Adrenal gland (tissue), 9 donors: ENCODE measurements at regions not wholly inside any gene's neighbourhood (a gene's known extent, or its start where the extent isn't known, plus 50 kb on each side); places are given as distances from the start of the nearest gene placed in this dataset.
A peak's percentile ranks its signal among the peaks of the same experiment; 100 is the strongest.
"Not testable (repeated sequence)": the region's sequence is repeated elsewhere in the genome, so short reads cannot be mapped to it uniquely, and the experiment has no call there.

Experiments
- DNase-seq, 7 donors: peaks; one replicate each; pipeline ENCODE4 v3.0.0-alpha.2; 2019 to 2020
- H3K27ac ChIP-seq, 5 donors: fragments of 200-600 bp; sonication (generic) in 4 of 5; 1 replicate in 3 of 5; 2 replicates in 2 of 5; pipeline versions ENCODE4 v1.5.1 to v1.8.0; 2016 to 2020; ENCODE audit warnings: mild to moderate bottlenecking in 1 of 5
- H3K27me3 ChIP-seq: fragments of 200-600 bp; 2 replicates; pipeline ENCODE4 v1.8.0; 2021
- H3K36me3 ChIP-seq, 2 donors: fragments of 200-600 bp; replicated peaks in 1 of 2; 1 replicate in 1 of 2; 2 replicates in 1 of 2; pipeline versions ENCODE4 v1.5.1 to v1.8.0; 2018 to 2022
- H3K4me1 ChIP-seq, 2 donors: fragments of 200-600 bp; replicated peaks in 1 of 2; 1 replicate in 1 of 2; 2 replicates in 1 of 2; pipeline versions ENCODE4 v1.5.1 to v1.8.0; 2018 to 2021
- H3K4me3 ChIP-seq, 4 donors: fragments of 200-600 bp; sonication (generic) in 3 of 4; one replicate each; pipeline ENCODE4 v1.5.1; 2016 to 2018
- H3K9me3 ChIP-seq, 3 donors: fragments of 200-600 bp; sonication (generic) in 1 of 3; replicated peaks in 1 of 3; 1 replicate in 2 of 3; 2 replicates in 1 of 3; pipeline versions ENCODE4 v1.5.1 to v1.8.0; 2016 to 2021
- WGBS, 4 donors: extraction: QIAGEN DNeasy Blood & Tissue Kit in 2 of 4; methylation state at CpG; one replicate each; pipeline versions ENCODE4 v1.1.5 to v1.1.7; 2013 to 2017; 5-methylcytosine and 5-hydroxymethylcytosine counted together
- intact Hi-C, 2 donors: fragments of 100-400 bp; cut with DNase I; formaldehyde crosslinking; loops; one replicate each; pipeline versions ENCODE4 v1.14.1 to v1.15.0; 2022 to 2023
- donor health status: healthy with polysubstance abuse.
- donor health status: Bipolar disorder and iron deficiency.
- donor health status: DM: yes; HTN: yes; CAD: no.
- donor health status: DM: no; HTN: no; CAD: no.
- donor health status: DM: no; HTN: no; CAD: no.

- 30 to 39% methylated on average over 3 of the region's 3 CpGs; no CpG with 5 or more reads in 2 of the 4 donors for WGBS, 4 donors
- peak in 2 of 7 donors; percentile 16 to 23 for DNase-seq
- not testable (repeated sequence) for H3K36me3 ChIP-seq
These were observed 1949.7 kb downstream of the FOXD4L5 start for GRCh38 chr9:63335286-63335685.

GRCh38 chr9:63334187-63334586 lies 1950.8 kb downstream of the FOXD4L5 start:
- H3K4me1 ChIP-seq, H3K27me3 ChIP-seq, intact Hi-C loops, H3K9me3 ChIP-seq, H3K27ac ChIP-seq, H3K36me3 ChIP-seq, H3K4me3 ChIP-seq: not testable (repeated sequence)
- 46 to 48% methylated on average over 1 of the region's 4 CpGs; no CpG with 5 or more reads in 2 of the 4 donors for WGBS, 4 donors
- peak in 1 of 7 donors; percentile 26 for DNase-seq

More at GRCh38 chr9:63335286-63335685, 1949.7 kb downstream of the FOXD4L5 start:
- H3K4me1 ChIP-seq, H3K27ac ChIP-seq, H3K27me3 ChIP-seq, H3K4me3 ChIP-seq, H3K9me3 ChIP-seq, intact Hi-C loops: not testable (repeated sequence)

GRCh38 chr9:63333083-63333482 lies 1951.9 kb downstream of the FOXD4L5 start:
- H3K27me3 ChIP-seq, intact Hi-C loops, DNase-seq, H3K27ac ChIP-seq, H3K36me3 ChIP-seq, H3K4me1 ChIP-seq, H3K9me3 ChIP-seq, H3K4me3 ChIP-seq: not testable (repeated sequence)
- 83 to 90% methylated on average over 1 to 2 of the region's 3 CpGs; no CpG with 5 or more reads in 2 of the 4 donors for WGBS, 4 donors

- not testable (repeated sequence) for H3K9me3 ChIP-seq
These were observed 1956.7 kb downstream of the FOXD4L5 start for GRCh38 chr9:63328313-63328712.

GRCh38 chr9:63327211-63327610 lies 1957.8 kb downstream of the FOXD4L5 start:
- H3K36me3 ChIP-seq, H3K9me3 ChIP-seq, intact Hi-C loops, H3K27me3 ChIP-seq, DNase-seq, H3K4me1 ChIP-seq, H3K27ac ChIP-seq, H3K4me3 ChIP-seq: not testable (repeated sequence)
- WGBS, 4 donors: 65 to 82% (median 80%) methylated on average over 3 of the region's 3 CpGs

More at GRCh38 chr9:63328313-63328712, 1956.7 kb downstream of the FOXD4L5 start:
- H3K27me3 ChIP-seq, DNase-seq, H3K4me3 ChIP-seq, intact Hi-C loops, H3K27ac ChIP-seq, H3K4me1 ChIP-seq, H3K36me3 ChIP-seq: not testable (repeated sequence)
- WGBS, 4 donors: 89 to 95% (median 92%) methylated on average over 3 to 5 of the region's 6 CpGs; no CpG with 5 or more reads in 1 of the 4 donors

GRCh38 chr9:63326665-63327064 lies 1958.3 kb downstream of the FOXD4L5 start:
- H3K4me3 ChIP-seq, DNase-seq, H3K27me3 ChIP-seq, intact Hi-C loops, H3K27ac ChIP-seq, H3K36me3 ChIP-seq, H3K9me3 ChIP-seq, H3K4me1 ChIP-seq: not testable (repeated sequence)
- 80 to 98% (median 89%) methylated on average over 4 to 8 of the region's 9 CpGs for WGBS, 4 donors

- H3K9me3 ChIP-seq, H3K36me3 ChIP-seq, H3K27me3 ChIP-seq, H3K27ac ChIP-seq, DNase-seq, H3K4me1 ChIP-seq, H3K4me3 ChIP-seq, intact Hi-C loops: not testable (repeated sequence)
- 87 to 95% (median 89%) methylated on average over 5 of the region's 5 CpGs for WGBS, 4 donors
These were observed 1959.3 kb downstream of the FOXD4L5 start for GRCh38 chr9:63325696-63326095.

GRCh38 chr9:63318093-63318492 lies 1966.9 kb downstream of the FOXD4L5 start:
- H3K4me3 ChIP-seq, H3K27me3 ChIP-seq, intact Hi-C loops, H3K9me3 ChIP-seq, H3K36me3 ChIP-seq, H3K27ac ChIP-seq, H3K4me1 ChIP-seq: not testable (repeated sequence)
- 86 to 96% (median 92%) methylated on average over 6 to 8 of the region's 11 CpGs for WGBS, 4 donors
- peak in 1 of 7 donors; percentile 9 for DNase-seq

GRCh38 chr9:63315387-63315786 lies 1969.6 kb downstream of the FOXD4L5 start:
- H3K27ac ChIP-seq, H3K9me3 ChIP-seq, H3K36me3 ChIP-seq, intact Hi-C loops, H3K27me3 ChIP-seq, H3K4me1 ChIP-seq, H3K4me3 ChIP-seq: not testable (repeated sequence)
- DNase-seq: peak in 1 of 7 donors; percentile 9
- 78 to 89% (median 85%) methylated on average over 6 to 7 of the region's 8 CpGs for WGBS, 4 donors

- H3K4me1 ChIP-seq, H3K36me3 ChIP-seq, H3K27ac ChIP-seq, H3K9me3 ChIP-seq, intact Hi-C loops, H3K4me3 ChIP-seq, H3K27me3 ChIP-seq: not testable (repeated sequence)
- peak in 1 of 7 donors; percentile 1 for DNase-seq
- WGBS, 4 donors: 76 to 95% (median 93%) methylated on average over 4 to 9 of the region's 14 CpGs
These were observed 1988.2 kb downstream of the FOXD4L5 start for GRCh38 chr9:63296848-63297247.

GRCh38 chr9:63296366-63296765 lies 1988.6 kb downstream of the FOXD4L5 start:
- peak in 1 of 7 donors; percentile 3 for DNase-seq
- H3K36me3 ChIP-seq, intact Hi-C loops, H3K4me1 ChIP-seq, H3K27me3 ChIP-seq, H3K4me3 ChIP-seq, H3K27ac ChIP-seq, H3K9me3 ChIP-seq: not testable (repeated sequence)
- 69 to 96% (median 89%) methylated on average over 10 to 19 of the region's 27 CpGs; no CpG with 5 or more reads in 1 of the 4 donors for WGBS, 4 donors

GRCh38 chr9:63289971-63290370 lies 1995.0 kb downstream of the FOXD4L5 start:
- H3K9me3 ChIP-seq, intact Hi-C loops, H3K27me3 ChIP-seq: not testable (repeated sequence)

More at GRCh38 chr9:63289971-63290370, 1995.0 kb downstream of the FOXD4L5 start:
- WGBS, 4 donors: 49 to 63% (median 50%) methylated on average over 1 of the region's 1 CpG
- not testable (repeated sequence) for H3K4me3 ChIP-seq, H3K4me1 ChIP-seq, H3K27ac ChIP-seq, H3K36me3 ChIP-seq
- DNase-seq: peak in 6 of 7 donors; percentile 9 to 48 (median 16)
